GM10248 (cell line): ENCODE measurements at regions not wholly inside any gene's neighbourhood (a gene's known extent, or its start where the extent isn't known, plus 50 kb on each side); places are given as distances from the start of the nearest gene placed in this dataset.

ENCODE experiments used
- CTCF ChIA-PET: fragments of 300-600 bp; sonication (Branson Sonifier 250); formaldehyde crosslinking; extraction: SDS; loops from one replicate; lab custom pipeline; 2021; ENCODE audit warnings: antibody characterized with exemption; lab: Yijun Ruan, JAX
- POLR2A ChIA-PET: fragments of 350-650 bp; sonication (Branson Sonifier 250); formaldehyde crosslinking; extraction: SDS; loops from one replicate; lab custom pipeline; 2020; ENCODE audit warnings: antibody characterized with exemption; lab: Yijun Ruan, JAX
- DNase-seq: peaks from one replicate; pipeline ENCODE4 v3.0.0; 2012; ENCODE audit errors: extremely low spot score
- TF ChIP-seq, protein P1 (sequence below): IDR thresholded peaks from 2 replicates; pipeline ENCODE4 v1.5.1; 2012; ENCODE audit warnings: mild to moderate bottlenecking, low read depth; ENCODE audit errors: extremely low read depth, missing control alignments, control extremely low read depth

DNA sequence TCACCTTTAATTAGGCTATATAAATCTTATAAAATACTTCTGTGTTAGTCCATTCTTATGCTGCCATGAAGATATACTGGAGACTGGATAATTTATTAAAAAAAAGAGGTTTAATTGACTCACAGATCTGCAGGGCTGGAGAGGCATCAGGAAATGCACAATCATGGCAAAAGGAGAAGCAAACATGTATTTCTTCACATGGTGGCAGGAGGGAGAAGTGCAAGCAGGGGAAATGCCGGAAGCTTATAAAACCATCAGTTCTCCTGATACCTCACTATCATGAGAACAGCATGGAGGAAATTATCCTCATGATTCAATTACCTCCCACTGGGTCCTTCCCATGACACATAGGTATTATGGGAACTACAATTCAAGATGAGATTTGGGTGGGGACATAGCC lies 504.4 kb downstream of the RIT2 start:
- POLR2A ChIA-PET = no interaction called here
- DNase-seq = no peak
- TF ChIP-seq, protein P1, sequence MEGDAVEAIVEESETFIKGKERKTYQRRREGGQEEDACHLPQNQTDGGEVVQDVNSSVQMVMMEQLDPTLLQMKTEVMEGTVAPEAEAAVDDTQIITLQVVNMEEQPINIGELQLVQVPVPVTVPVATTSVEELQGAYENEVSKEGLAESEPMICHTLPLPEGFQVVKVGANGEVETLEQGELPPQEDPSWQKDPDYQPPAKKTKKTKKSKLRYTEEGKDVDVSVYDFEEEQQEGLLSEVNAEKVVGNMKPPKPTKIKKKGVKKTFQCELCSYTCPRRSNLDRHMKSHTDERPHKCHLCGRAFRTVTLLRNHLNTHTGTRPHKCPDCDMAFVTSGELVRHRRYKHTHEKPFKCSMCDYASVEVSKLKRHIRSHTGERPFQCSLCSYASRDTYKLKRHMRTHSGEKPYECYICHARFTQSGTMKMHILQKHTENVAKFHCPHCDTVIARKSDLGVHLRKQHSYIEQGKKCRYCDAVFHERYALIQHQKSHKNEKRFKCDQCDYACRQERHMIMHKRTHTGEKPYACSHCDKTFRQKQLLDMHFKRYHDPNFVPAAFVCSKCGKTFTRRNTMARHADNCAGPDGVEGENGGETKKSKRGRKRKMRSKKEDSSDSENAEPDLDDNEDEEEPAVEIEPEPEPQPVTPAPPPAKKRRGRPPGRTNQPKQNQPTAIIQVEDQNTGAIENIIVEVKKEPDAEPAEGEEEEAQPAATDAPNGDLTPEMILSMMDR = no peak
- CTCF ChIA-PET = no interaction called here

DNA sequence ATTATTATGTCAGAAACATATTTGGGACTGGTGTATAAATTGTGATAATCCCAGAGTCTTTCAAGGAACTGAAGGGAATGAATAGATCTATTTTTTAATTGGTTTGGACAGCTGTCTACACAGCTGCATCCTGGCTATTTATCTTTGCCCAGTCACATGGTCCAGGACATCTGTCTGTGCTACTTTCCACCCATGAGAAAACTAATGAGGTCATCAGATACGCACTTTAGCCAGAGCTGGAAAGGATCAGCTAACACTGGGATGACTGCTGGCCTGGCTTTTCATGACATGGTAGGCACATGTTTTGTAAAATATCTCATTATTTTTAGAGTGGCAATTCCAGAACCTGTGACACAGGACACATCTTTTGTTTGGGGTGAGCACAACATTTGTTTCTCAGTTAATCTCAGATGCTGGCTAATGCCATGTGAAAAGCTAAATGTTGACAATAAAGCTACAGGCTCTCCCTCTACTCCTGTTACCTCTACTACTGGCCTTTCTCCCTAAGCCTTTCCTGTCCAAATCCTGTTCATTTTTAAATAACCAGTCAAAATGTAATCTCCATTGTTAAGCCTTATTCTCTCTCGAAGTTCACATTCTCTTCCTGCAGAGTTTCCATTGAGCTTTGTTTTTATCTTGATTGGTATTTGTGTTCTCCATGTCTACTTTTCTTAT lies 500.7 kb downstream of the RIT2 start:
- ChIA-PET POLR2A (no interaction called here), CTCF (interaction anchor here (1.5 kb wide), 1 partner anchor 19 kb away, joined by 5 read pairs; no protein-coding TSS in a partner anchor)
- DNase-seq = no peak
- TF ChIP-seq, protein P1 = no peak

DNA sequence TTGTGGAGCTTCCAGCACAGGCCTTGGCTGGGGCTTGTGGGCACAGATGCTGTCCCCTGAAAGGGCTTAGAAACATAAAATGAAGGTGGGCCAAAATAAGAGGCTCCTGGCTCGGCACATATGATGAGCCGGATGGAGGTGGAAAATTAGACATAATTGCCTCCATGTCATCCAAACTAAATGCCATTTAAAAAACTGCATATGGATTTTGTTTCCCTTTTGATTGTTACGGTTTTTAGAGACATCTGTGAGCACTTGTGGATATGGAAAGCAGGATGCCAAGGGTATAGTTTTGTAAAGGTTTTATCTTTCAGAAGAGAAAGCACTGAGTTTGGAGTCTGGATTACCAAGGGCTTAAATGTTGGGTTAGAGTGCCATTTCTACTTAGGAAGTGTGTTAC lies 498.3 kb downstream of the RIT2 start:
- TF ChIP-seq, protein P1 = no peak
- no peak for DNase-seq
- ChIA-PET CTCF (no interaction called here), POLR2A (no interaction called here)

DNA sequence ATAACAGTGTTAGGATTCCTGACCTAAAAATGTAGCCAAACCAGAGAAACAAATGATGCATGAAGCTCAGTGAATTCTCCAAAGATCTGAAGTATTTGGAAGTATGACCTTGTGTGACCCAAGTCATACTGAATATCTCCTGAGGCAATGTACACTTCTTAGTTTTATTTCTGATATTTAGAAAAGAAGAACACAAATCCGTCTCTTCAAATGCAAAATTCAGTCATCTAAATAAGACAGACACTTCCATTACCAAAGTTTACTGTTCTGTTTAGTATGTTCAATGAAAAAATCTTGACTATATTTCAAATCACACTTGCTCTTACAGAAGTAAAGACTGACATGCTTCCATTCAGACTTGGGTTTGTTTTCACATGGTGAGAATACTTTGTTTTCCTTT lies 495.7 kb downstream of the RIT2 start:
- DNase-seq = no peak
- POLR2A ChIA-PET = no interaction called here
- CTCF ChIA-PET = interaction anchor here (1.8 kb wide), 1 partner anchor 23 kb away, joined by 7 read pairs; no protein-coding TSS in a partner anchor
- TF ChIP-seq, protein P1 = no peak

DNA sequence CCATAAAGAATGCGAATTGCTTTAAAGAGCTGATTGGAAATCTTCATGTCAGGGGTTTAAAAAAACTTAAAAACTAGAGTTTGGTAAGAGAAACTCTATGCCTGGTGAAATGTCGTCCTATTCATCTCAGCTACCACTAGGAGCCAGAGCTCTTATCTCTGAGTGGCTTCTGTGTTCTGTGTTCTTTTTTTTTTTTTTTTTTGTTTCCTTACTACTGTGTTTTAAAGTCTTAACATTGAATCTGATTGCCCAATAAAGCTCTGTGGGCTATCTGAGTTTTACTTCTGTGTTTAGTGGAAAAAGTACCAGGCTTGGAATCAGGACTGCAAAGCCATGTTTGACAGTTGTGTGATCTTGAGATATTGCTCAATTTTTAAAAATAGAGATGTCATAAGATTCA lies 494.8 kb downstream of the RIT2 start:
- no peak for DNase-seq
- ChIA-PET CTCF (interaction anchor here (1.8 kb wide), 1 partner anchor 24 kb away, joined by 7 read pairs; no protein-coding TSS in a partner anchor), POLR2A (interaction anchor here (0.6 kb wide), 1 partner anchor 354 kb away, joined by 6 read pairs; no protein-coding TSS in a partner anchor)
- TF ChIP-seq, protein P1 = no peak

DNA sequence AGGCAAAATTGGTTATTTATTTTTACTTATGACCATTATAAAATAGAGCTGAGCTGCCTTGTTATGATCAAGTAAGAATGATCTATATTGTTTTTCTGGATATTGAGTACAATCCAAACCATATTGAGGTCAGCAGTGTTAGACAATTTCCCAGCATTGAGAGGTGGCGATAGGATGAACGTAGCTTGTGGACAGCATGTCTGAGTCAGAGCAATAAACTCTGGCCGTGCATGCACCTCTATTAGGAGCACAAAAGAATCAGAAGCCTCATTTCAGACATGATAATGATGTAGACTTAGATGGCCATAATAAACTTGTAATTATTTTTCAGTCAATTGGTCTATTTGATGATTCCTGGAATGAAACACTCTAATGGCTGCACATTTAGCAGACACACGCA lies 491.6 kb downstream of the RIT2 start:
- TF ChIP-seq, protein P1 = no peak
- ChIA-PET CTCF (no interaction called here), POLR2A (no interaction called here)
- no peak for DNase-seq
